Mesenchymal stem cell (in vitro differentiated cells and primary cell): ENCODE measurements at regions not wholly inside any gene's neighbourhood (a gene's known extent, or its start where the extent isn't known, plus 50 kb on each side); places are given as distances from the start of the nearest gene placed in this dataset.

Source experiments
- DNase-seq: peaks from one replicate; pipeline ENCODE4 v3.0.0-alpha.2; 2013
- H2AFZ ChIP-seq: one replicate; pipeline ENCODE4 v1.6.1; 2013; ENCODE audit warnings: low read depth, mild to moderate bottlenecking, control low read depth, inconsistent platforms, low read length, moderate library complexity
- H2AK5ac ChIP-seq: 2 replicates; pipeline ENCODE4 v1.6.1; 2013; ENCODE audit warnings: low read length, moderate library complexity, mild to moderate bottlenecking, inconsistent platforms; ENCODE audit not compliant: severe bottlenecking
- H2BK120ac ChIP-seq: one replicate; pipeline ENCODE4 v1.6.1; 2013; ENCODE audit warnings: low read depth, mild to moderate bottlenecking, inconsistent platforms, low read length, moderate library complexity
- H2BK12ac ChIP-seq, 2 experiments: one replicate each; pipeline ENCODE4 v1.6.1; 2013; ENCODE audit warnings: inconsistent platforms in 2 of 2, low read length in 2 of 2, mild to moderate bottlenecking in 2 of 2, moderate library complexity in 2 of 2, control low read depth in 1 of 2
- H2BK15ac ChIP-seq: one replicate; pipeline ENCODE4 v1.6.1; 2013; ENCODE audit warnings: mild to moderate bottlenecking, low read depth, inconsistent platforms; ENCODE audit not compliant: poor library complexity, severe bottlenecking
- H2BK5ac ChIP-seq: 2 replicates; pipeline ENCODE4 v1.6.1; 2013; ENCODE audit warnings: low read depth, mild to moderate bottlenecking, low read length, control low read depth, inconsistent platforms; ENCODE audit not compliant: poor library complexity, severe bottlenecking
- H3K14ac ChIP-seq, 2 experiments: one replicate each; pipeline ENCODE4 v1.6.1; 2013; ENCODE audit warnings: inconsistent platforms in 2 of 2, low read length in 2 of 2, control low read depth in 1 of 2, mild to moderate bottlenecking in 1 of 2, moderate library complexity in 1 of 2
- H3K18ac ChIP-seq, 2 experiments: one replicate each; pipeline ENCODE4 v1.6.1; 2013; ENCODE audit warnings: inconsistent platforms in 2 of 2, low read length in 2 of 2, control low read depth in 1 of 2, low read depth in 1 of 2, mild to moderate bottlenecking in 1 of 2
- H3K23ac ChIP-seq, 2 experiments: one replicate each; pipeline ENCODE4 v1.6.1; 2013; ENCODE audit warnings: inconsistent platforms in 2 of 2, low read length in 2 of 2, mild to moderate bottlenecking in 2 of 2, moderate library complexity in 2 of 2, control low read depth in 1 of 2
- H3K27ac ChIP-seq: 2 replicates; pipeline ENCODE4 v1.5.1; 2013; ENCODE audit warnings: mild to moderate bottlenecking, moderate library complexity, low read length, control low read depth, inconsistent platforms; ENCODE audit not compliant: poor library complexity, severe bottlenecking
- H3K27me3 ChIP-seq, 2 experiments: 2 replicates each; pipeline versions ENCODE4 v1.6.1 to v1.7.0; 2013; ENCODE audit warnings: low read length in 2 of 2, mild to moderate bottlenecking in 2 of 2, moderate library complexity in 2 of 2, control low read depth in 1 of 2, inconsistent platforms in 1 of 2; ENCODE audit not compliant: control insufficient read depth in 1 of 2, insufficient read depth in 1 of 2
- H3K36me3 ChIP-seq, 2 experiments: 2 replicates each; pipeline versions ENCODE4 v1.6.1 to v1.7.0; 2013; ENCODE audit warnings: low read length in 2 of 2, control low read depth in 1 of 2, inconsistent platforms in 1 of 2, low read depth in 1 of 2, mild to moderate bottlenecking in 1 of 2; ENCODE audit not compliant: insufficient read depth in 2 of 2, control insufficient read depth in 1 of 2
- H3K4ac ChIP-seq, 2 experiments: one replicate each; pipeline ENCODE4 v1.6.1; 2013; ENCODE audit warnings: inconsistent platforms in 2 of 2, low read length in 2 of 2, mild to moderate bottlenecking in 2 of 2, moderate library complexity in 2 of 2, control low read depth in 1 of 2, low read depth in 1 of 2
- H3K4me1 ChIP-seq: 2 replicates; pipeline ENCODE4 v1.6.1; 2013; ENCODE audit warnings: low read depth, low read length, control low read depth; ENCODE audit not compliant: control insufficient read depth, insufficient read depth
- H3K4me2 ChIP-seq: 2 replicates; pipeline ENCODE4 v1.6.1; 2013; ENCODE audit warnings: low read length, mild to moderate bottlenecking, inconsistent platforms; ENCODE audit not compliant: poor library complexity, severe bottlenecking
- H3K4me3 ChIP-seq, 2 experiments: 2 replicates each; pipeline versions ENCODE4 v1.5.1 to v1.7.0; 2013; ENCODE audit warnings: low read length in 2 of 2, mild to moderate bottlenecking in 2 of 2, control low read depth in 1 of 2, low read depth in 1 of 2; ENCODE audit not compliant: insufficient read depth in 1 of 2
- H3K79me1 ChIP-seq: replicated peaks from 2 replicates; pipeline ENCODE4 v1.6.1; 2013; ENCODE audit warnings: mild to moderate bottlenecking, control low read depth, low read length, inconsistent platforms; ENCODE audit not compliant: poor library complexity, severe bottlenecking
- H3K9ac ChIP-seq: 2 replicates; pipeline ENCODE4 v1.7.0; 2013; ENCODE audit warnings: mild to moderate bottlenecking, low read length, moderate library complexity
- H3K9me3 ChIP-seq: 2 replicates; pipeline ENCODE4 v1.7.0; 2013; ENCODE audit warnings: mild to moderate bottlenecking, low read length; ENCODE audit not compliant: control insufficient read depth
- H4K8ac ChIP-seq: one replicate; pipeline ENCODE4 v1.6.1; 2013; ENCODE audit warnings: inconsistent platforms, mild to moderate bottlenecking, low read length, moderate library complexity
- H4K91ac ChIP-seq: one replicate; pipeline ENCODE4 v1.6.1; 2013; ENCODE audit warnings: mild to moderate bottlenecking, low read length, inconsistent platforms
- WGBS: methylation state at CpG from one replicate; pipeline ENCODE4 v1.1.7; 2013; ENCODE audit warnings: mixed read lengths; 5-methylcytosine and 5-hydroxymethylcytosine counted together

DNA sequence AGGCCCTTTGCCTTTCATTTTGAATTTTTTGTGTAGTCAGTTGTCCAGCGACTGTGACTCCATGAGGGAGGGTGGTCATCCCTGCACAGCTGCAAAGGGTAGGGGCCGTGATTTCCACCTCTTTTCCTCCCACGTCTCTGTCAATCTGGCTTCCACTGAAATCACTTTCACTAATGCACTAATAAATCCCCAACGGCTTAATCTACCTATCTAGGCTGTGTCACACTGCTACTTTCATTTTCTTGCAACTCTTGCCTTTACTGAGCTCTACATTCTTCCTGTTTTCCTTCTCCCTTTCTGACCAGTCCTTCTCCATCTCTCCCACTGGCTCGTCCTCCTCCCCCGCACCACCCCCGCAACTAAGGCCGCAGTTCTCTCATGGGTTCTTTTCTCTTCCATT is 212.3 kb upstream of the FOXN3 start:
- H4K91ac ChIP-seq = no peak overlapping the region
- H3K4me1 ChIP-seq = peaks cover 15% of the 10 kb centered on the region
- H3K27me3 ChIP-seq = no peaks in the 10 kb centered on the region
- H3K9ac ChIP-seq = no peak overlapping the region
- no peak overlapping the region for H2BK12ac ChIP-seq
- H3K18ac ChIP-seq = no peak overlapping the region
- 94% methylated on average over 8 of the region's 8 CpGs for WGBS
- no peak overlapping the region for H2AFZ ChIP-seq
- no peak overlapping the region for H3K4ac ChIP-seq
- H2AK5ac ChIP-seq = peak overlapping the region; percentile 92
- H3K79me1 ChIP-seq = no peaks in the 10 kb centered on the region
- no peak overlapping the region for H3K4me3 ChIP-seq
- DNase-seq = no peak
- no peak overlapping the region for H2BK120ac ChIP-seq
- no peaks in the 10 kb centered on the region for H3K9me3 ChIP-seq
- no peak overlapping the region for H3K4me2 ChIP-seq
- H3K36me3 ChIP-seq = no peaks in the 10 kb centered on the region
- no peak overlapping the region for H4K8ac ChIP-seq
- no peak overlapping the region for H2BK15ac ChIP-seq
- peak overlapping the region; percentile 80 for H2BK5ac ChIP-seq
- H3K23ac ChIP-seq = no peak overlapping the region
- no peak overlapping the region for H3K14ac ChIP-seq
- peak overlapping the region; percentile 95 for H3K27ac ChIP-seq

DNA sequence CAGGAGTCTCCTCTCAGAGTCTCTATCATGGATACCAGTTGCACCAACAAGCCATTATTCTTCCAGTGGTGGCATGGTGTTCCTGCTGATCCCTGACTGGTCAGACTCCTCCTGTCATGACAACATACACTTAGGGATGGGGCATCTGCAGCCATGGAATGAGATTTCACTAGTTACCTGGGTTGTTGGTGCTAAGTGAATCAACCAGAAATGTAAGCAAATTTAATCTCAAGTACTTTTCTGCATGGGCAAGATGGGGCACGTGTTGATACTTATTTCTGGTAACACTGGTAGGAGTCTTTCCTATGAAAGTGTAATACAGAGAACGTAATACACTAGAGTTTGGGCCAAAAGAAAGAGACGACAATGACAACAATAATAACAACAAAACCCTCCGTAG is 211.5 kb upstream of the FOXN3 start:
- Histone ChIP-seq H2BK15ac (no peak overlapping the region), H3K79me1 (no peaks in the 10 kb centered on the region), H3K27me3 (no peaks in the 10 kb centered on the region)

DNA sequence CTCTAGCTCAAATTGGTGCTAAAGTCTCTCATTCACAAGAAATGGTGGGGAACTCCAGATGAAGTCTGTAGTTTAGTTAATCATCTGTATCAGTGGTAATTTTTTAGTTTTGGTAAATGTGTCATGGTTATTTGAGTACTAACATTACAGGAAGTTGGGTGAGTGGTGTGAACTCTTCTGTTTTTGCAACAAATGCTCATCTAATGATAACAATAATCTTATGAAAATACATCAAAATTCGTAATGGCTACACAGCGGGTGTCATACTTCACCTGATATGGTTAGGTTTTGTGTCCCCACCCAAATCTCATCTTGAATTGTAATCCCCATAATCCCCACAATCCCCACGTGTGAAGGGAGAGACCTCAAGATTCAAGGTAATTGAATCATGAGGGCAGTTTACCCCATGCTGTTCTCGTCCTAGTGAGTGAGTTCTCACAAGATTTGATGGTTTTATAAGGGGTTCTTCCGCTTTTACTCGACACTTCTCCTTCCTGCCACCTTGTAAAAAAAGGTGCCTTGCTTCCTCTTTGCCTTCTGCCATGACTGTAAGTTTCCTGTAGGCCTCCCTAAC is 209.3 kb upstream of the FOXN3 start:
- Histone ChIP-seq H3K4me1 (peaks cover 16% of the 10 kb centered on the region), H2BK15ac (no peak overlapping the region), H3K27ac (peak overlapping the region; percentile 24), H3K9me3 (no peaks in the 10 kb centered on the region), H3K4ac (no peak overlapping the region), H3K9ac (no peak overlapping the region), H3K14ac (no peak overlapping the region), H2BK120ac (no peak overlapping the region), H3K4me2 (no peak overlapping the region), H2BK12ac (no peak overlapping the region), H3K4me3 (no peak overlapping the region), H3K27me3 (peaks cover 0 to 4% of the 10 kb centered on the region in 2 experiments), H2BK5ac (no peak overlapping the region), H4K8ac (no peak overlapping the region), H3K18ac (no peak overlapping the region), H2AFZ (no peak overlapping the region), H3K36me3 (no peaks in the 10 kb centered on the region), H3K23ac (no peak overlapping the region), H3K79me1 (no peaks in the 10 kb centered on the region), H4K91ac (no peak overlapping the region), H2AK5ac (peak overlapping the region; percentile 38)
- DNase-seq = no peak
- WGBS = 80% methylated on average over 6 of the region's 6 CpGs

More for the DNA sequence above, 211.5 kb upstream of the FOXN3 start:
- H3K27ac ChIP-seq = no peak overlapping the region
- no peak overlapping the region for H2BK12ac ChIP-seq
- H3K4me1 ChIP-seq = peaks cover 15% of the 10 kb centered on the region
- H3K4ac ChIP-seq = no peak overlapping the region
- no peaks in the 10 kb centered on the region for H3K36me3 ChIP-seq
- H3K4me3 ChIP-seq = no peak overlapping the region
- peak overlapping the region; percentile 2 for H2AK5ac ChIP-seq
- no peak for DNase-seq
- no peak overlapping the region for H4K91ac ChIP-seq
- no peak overlapping the region for H4K8ac ChIP-seq
- H2BK120ac ChIP-seq = no peak overlapping the region
- no peak overlapping the region for H3K23ac ChIP-seq
- no peak overlapping the region for H2BK5ac ChIP-seq
- no peak overlapping the region for H3K18ac ChIP-seq
- H3K14ac ChIP-seq = no peak overlapping the region
- H3K4me2 ChIP-seq = no peak overlapping the region
- H3K9me3 ChIP-seq = no peaks in the 10 kb centered on the region
- H3K9ac ChIP-seq = no peak overlapping the region
- H2AFZ ChIP-seq = no peak overlapping the region
- 83% methylated on average over 1 of the region's 4 CpGs for WGBS

DNA sequence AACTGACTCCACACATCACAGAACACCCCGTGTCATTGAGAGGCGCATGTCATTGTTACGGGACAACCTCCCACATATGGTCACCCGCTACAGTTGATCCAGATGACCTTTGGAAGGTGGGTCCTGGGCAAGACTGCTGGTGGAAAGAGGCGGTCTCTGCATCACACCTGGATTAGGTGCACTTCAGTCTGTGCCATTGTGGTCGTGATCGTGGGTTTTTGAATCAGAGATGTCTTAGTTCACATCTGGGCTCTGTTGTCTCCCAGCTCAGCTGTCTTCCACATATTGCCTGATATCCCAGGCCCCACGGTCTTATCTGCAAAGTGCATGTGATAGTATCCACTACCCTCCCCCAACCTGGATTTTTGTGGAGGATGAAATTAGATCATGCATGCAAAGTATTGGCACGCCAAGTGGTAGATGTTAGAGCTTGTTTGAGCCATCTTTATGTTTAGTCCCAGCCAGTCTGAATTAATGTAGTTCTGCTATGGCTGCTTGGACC is 208.7 kb upstream of the FOXN3 start:
- Histone ChIP-seq H3K23ac (no peak overlapping the region), H3K27me3 (peaks cover 0 to 4% of the 10 kb centered on the region in 2 experiments), H4K91ac (no peak overlapping the region), H3K4me2 (no peak overlapping the region), H3K9ac (no peak overlapping the region), H3K79me1 (no peaks in the 10 kb centered on the region), H2AK5ac (peak overlapping the region; percentile 81), H3K9me3 (no peaks in the 10 kb centered on the region), H2BK12ac (no peak overlapping the region), H3K14ac (no peak overlapping the region), H3K36me3 (no peaks in the 10 kb centered on the region), H2AFZ (no peak overlapping the region), H3K27ac (peak overlapping the region; percentile 7), H3K4me1 (peaks cover 16% of the 10 kb centered on the region), H2BK120ac (no peak overlapping the region), H3K4ac (no peak overlapping the region), H3K18ac (no peak overlapping the region), H2BK15ac (peak overlapping the region; percentile 56), H2BK5ac (peak overlapping the region; percentile 11), H3K4me3 (no peak overlapping the region), H4K8ac (no peak overlapping the region)
- DNase-seq = no peak
- WGBS = 96% methylated on average over 8 of the region's 9 CpGs
